Uterus (tissue), 2 donors: ENCODE measurements at regions not wholly inside any gene's neighbourhood (a gene's known extent, or its start where the extent isn't known, plus 50 kb on each side); places are given as distances from the start of the nearest gene placed in this dataset.

Source experiments
- POLR2A ChIP-seq, 2 donors: fragments of 450-650 bp; IDR thresholded peaks; one replicate each; pipeline ENCODE4 v1.6.1; 2016; ENCODE audit warnings: antibody characterized with exemption in 2 of 2, mild to moderate bottlenecking in 1 of 2, moderate library complexity in 1 of 2
- TF ChIP-seq, protein P1 (sequence below), 4 experiments: fragments of 200-600 bp in 2 of 4; fragments of 450-650 bp in 2 of 4; sonication (generic) in 2 of 4; IDR thresholded peaks; one replicate each; pipeline ENCODE4 v1.5.1; 2016 to 2019; ENCODE audit warnings: antibody characterized with exemption in 4 of 4, mild to moderate bottlenecking in 2 of 4, moderate library complexity in 1 of 4

GRCh38 chr2:139007130-139007529 is 226.9 kb upstream of the NXPH2 start:
- TF ChIP-seq, protein P1, sequence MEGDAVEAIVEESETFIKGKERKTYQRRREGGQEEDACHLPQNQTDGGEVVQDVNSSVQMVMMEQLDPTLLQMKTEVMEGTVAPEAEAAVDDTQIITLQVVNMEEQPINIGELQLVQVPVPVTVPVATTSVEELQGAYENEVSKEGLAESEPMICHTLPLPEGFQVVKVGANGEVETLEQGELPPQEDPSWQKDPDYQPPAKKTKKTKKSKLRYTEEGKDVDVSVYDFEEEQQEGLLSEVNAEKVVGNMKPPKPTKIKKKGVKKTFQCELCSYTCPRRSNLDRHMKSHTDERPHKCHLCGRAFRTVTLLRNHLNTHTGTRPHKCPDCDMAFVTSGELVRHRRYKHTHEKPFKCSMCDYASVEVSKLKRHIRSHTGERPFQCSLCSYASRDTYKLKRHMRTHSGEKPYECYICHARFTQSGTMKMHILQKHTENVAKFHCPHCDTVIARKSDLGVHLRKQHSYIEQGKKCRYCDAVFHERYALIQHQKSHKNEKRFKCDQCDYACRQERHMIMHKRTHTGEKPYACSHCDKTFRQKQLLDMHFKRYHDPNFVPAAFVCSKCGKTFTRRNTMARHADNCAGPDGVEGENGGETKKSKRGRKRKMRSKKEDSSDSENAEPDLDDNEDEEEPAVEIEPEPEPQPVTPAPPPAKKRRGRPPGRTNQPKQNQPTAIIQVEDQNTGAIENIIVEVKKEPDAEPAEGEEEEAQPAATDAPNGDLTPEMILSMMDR (IDR thresholded peaks at IDR 0.05) = no peak
- TF ChIP-seq POLR2A (IDR thresholded peaks at IDR 0.05) = no peak
